DND-41 (cell line): ENCODE measurements at regions not wholly inside any gene's neighbourhood (a gene's known extent, or its start where the extent isn't known, plus 50 kb on each side); places are given as distances from the start of the nearest gene placed in this dataset.

ENCODE experiments used
- CTCF ChIP-seq: IDR thresholded peaks from 2 replicates; pipeline ENCODE4 v1.5.1; 2012; ENCODE audit warnings: borderline replicate concordance, low read length, moderate library complexity, mild to moderate bottlenecking; ENCODE audit not compliant: poor library complexity, severe bottlenecking; ENCODE audit errors: extremely low read depth
- EZH2 ChIP-seq: IDR thresholded peaks from 3 replicates; pipeline ENCODE4 v1.6.1; 2012; ENCODE audit warnings: borderline replicate concordance, low read depth, mild to moderate bottlenecking, moderate library complexity, low read length, inconsistent platforms; ENCODE audit not compliant: severe bottlenecking

- TF ChIP-seq CTCF (no peak), EZH2 (no peak)
Observed at GRCh38 chr1:147472489-147472888, 68.8 kb upstream of the BCL9 start.
